Caco-2 (cell line): ENCODE measurements at regions not wholly inside any gene's neighbourhood (a gene's known extent, or its start where the extent isn't known, plus 50 kb on each side); places are given as distances from the start of the nearest gene placed in this dataset.

Experiments
- BruUV-seq: library from RNA; stranded (reverse); fragments of 400-500 nt; replicated peaks from 2 replicates; lab custom pipeline; 2021; lab: Mats Ljungman, UMichigan
- CTCF ChIA-PET: fragments of 300-600 bp; sonication (Branson Sonifier 250); formaldehyde crosslinking; loops from one replicate; lab custom pipeline; 2022; ENCODE audit warnings: antibody characterized with exemption; lab: Charles Lee
- POLR2A ChIA-PET: fragments of 300-600 bp; sonication (Branson Sonifier 250); formaldehyde crosslinking; loops from one replicate; lab custom pipeline; 2022; ENCODE audit warnings: antibody characterized with exemption; lab: Charles Lee
- DNase-seq, 2 experiments: peaks; one replicate each; pipeline versions ENCODE4 v3.0.0 to v3.0.0-alpha.2; 2020 to 2022
- H3K27me3 ChIP-seq: replicated peaks from 2 replicates; pipeline ENCODE4 v1.6.0; 2011; ENCODE audit warnings: low read length; ENCODE audit not compliant: control insufficient read depth, insufficient read depth
- H3K36me3 ChIP-seq: 2 replicates; pipeline ENCODE4 v1.5.1; 2011; ENCODE audit warnings: low read length; ENCODE audit not compliant: control insufficient read depth, insufficient read depth
- H3K4me1 ChIP-seq: fragments of 250-450 bp; sonication (Bioruptor Pico); 2 replicates; pipeline ENCODE4 v1.5.1; 2020; ENCODE audit warnings: mild to moderate bottlenecking
- H3K4me3 ChIP-seq: 2 replicates; pipeline ENCODE4 v1.5.1; 2011; ENCODE audit warnings: low read depth, mild to moderate bottlenecking, control low read depth, low read length
- H3K9me3 ChIP-seq: fragments of 250-450 bp; sonication (Bioruptor Pico); 2 replicates; pipeline ENCODE4 v1.5.1; 2020; ENCODE audit warnings: mild to moderate bottlenecking, moderate library complexity
- H3K27ac Mint-ChIP-seq: one replicate; pipeline ENCODE4 v1.8.0; 2022; ENCODE audit warnings: mixed read lengths; ENCODE audit not compliant: unreplicated experiment
- H3K27me3 Mint-ChIP-seq: one replicate; pipeline ENCODE4 v1.8.0; 2022; ENCODE audit warnings: mixed read lengths; ENCODE audit not compliant: insufficient read depth, unreplicated experiment
- H3K36me3 Mint-ChIP-seq: one replicate; pipeline ENCODE4 v1.8.0; 2022; ENCODE audit warnings: mild to moderate bottlenecking, mixed read lengths; ENCODE audit not compliant: insufficient read depth, unreplicated experiment
- H3K4me1 Mint-ChIP-seq: one replicate; pipeline ENCODE4 v1.8.0; 2022; ENCODE audit warnings: low read depth, mixed read lengths; ENCODE audit not compliant: unreplicated experiment
- H3K4me3 Mint-ChIP-seq: one replicate; pipeline ENCODE4 v1.8.0; 2022; ENCODE audit warnings: mild to moderate bottlenecking, moderate library complexity, mixed read lengths; ENCODE audit not compliant: unreplicated experiment
- H3K9me3 Mint-ChIP-seq: one replicate; pipeline ENCODE4 v1.8.0; 2022; ENCODE audit warnings: mixed read lengths; ENCODE audit not compliant: unreplicated experiment
- CTCF ChIP-seq, 2 experiments: fragments of 200-600 bp in 1 of 2; IDR thresholded peaks; 1 replicate in 1 of 2; 2 replicates in 1 of 2; pipeline versions ENCODE4 v1.5.1 to v1.8.0; 2011 to 2022; ENCODE audit warnings: antibody characterized with exemption in 1 of 2, control low read depth in 1 of 2, inconsistent platforms in 1 of 2, low read depth in 1 of 2, low read length in 1 of 2, mild to moderate bottlenecking in 1 of 2, moderate library complexity in 1 of 2; ENCODE audit not compliant: insufficient read depth in 1 of 2, severe bottlenecking in 1 of 2, unreplicated experiment in 1 of 2
- intact Hi-C: fragments of 100-400 bp; cut with micrococcal nuclease; formaldehyde crosslinking; loops from one replicate; pipeline ENCODE4 v1.10.0; 2022; ENCODE audit not compliant: unreplicated experiment

GRCh38 chr7:109246330-109247077 is 676.8 kb downstream of the DNAJB9 start:
- Histone ChIP-seq H3K36me3 (no peaks in the 10 kb centered on the region), H3K4me3 (no peak overlapping the region), H3K4me1 (no peaks in the 10 kb centered on the region), H3K9me3 (no peaks in the 10 kb centered on the region), H3K27me3 (no peaks in the 10 kb centered on the region)
- POLR2A ChIA-PET = no interaction called here
- no TSS peak for BruUV-seq
- no peaks in the 10 kb centered on the region for H3K9me3 Mint-ChIP-seq
- no peaks in the 10 kb centered on the region for H3K36me3 Mint-ChIP-seq
- no peak overlapping the region for H3K27ac Mint-ChIP-seq
- no peak for TF ChIP-seq CTCF (IDR thresholded peaks at IDR 0.05; ENCODE audit: insufficient read depth in 1 of 2, low read depth in 1 of 2, low read length in 1 of 2, severe bottlenecking in 1 of 2, unreplicated experiment in 1 of 2)
- DNase-seq = no peak
- intact Hi-C loops = no loop called here
- peaks cover 2% of the 10 kb centered on the region for H3K27me3 Mint-ChIP-seq
- H3K4me1 Mint-ChIP-seq = no peaks in the 10 kb centered on the region
- no peak overlapping the region for H3K4me3 Mint-ChIP-seq
- CTCF ChIA-PET = no interaction called here

- Histone ChIP-seq H3K4me1 (no peaks in the 10 kb centered on the region), H3K36me3 (no peaks in the 10 kb centered on the region), H3K27me3 (no peaks in the 10 kb centered on the region), H3K9me3 (no peaks in the 10 kb centered on the region), H3K4me3 (no peak overlapping the region)
- Mint-ChIP-seq H3K4me1 (no peaks in the 10 kb centered on the region), H3K27me3 (no peaks in the 10 kb centered on the region), H3K36me3 (no peaks in the 10 kb centered on the region), H3K27ac (no peak overlapping the region), H3K4me3 (no peak overlapping the region), H3K9me3 (no peaks in the 10 kb centered on the region)
- intact Hi-C loops = no loop called here
- ChIA-PET CTCF (no interaction called here), POLR2A (no interaction called here)
- BruUV-seq = no TSS peak
- no peak for TF ChIP-seq CTCF (IDR thresholded peaks at IDR 0.05; ENCODE audit: insufficient read depth in 1 of 2, low read depth in 1 of 2, low read length in 1 of 2, severe bottlenecking in 1 of 2, unreplicated experiment in 1 of 2)
- DNase-seq = no peak
Measured at GRCh38 chr7:109256762-109257560, 687.3 kb downstream of the DNAJB9 start.

GRCh38 chr7:109259151-109259550 is 689.5 kb downstream of the DNAJB9 start:
- no peaks in the 10 kb centered on the region for H3K36me3 Mint-ChIP-seq
- no peaks in the 10 kb centered on the region for H3K27me3 ChIP-seq
- H3K27me3 Mint-ChIP-seq = no peaks in the 10 kb centered on the region
- POLR2A ChIA-PET = no interaction called here
- DNase-seq = no peak
- H3K4me1 ChIP-seq = no peaks in the 10 kb centered on the region
- CTCF ChIA-PET = no interaction called here
- H3K9me3 Mint-ChIP-seq = no peaks in the 10 kb centered on the region
- intact Hi-C loops = no loop called here
- no peaks in the 10 kb centered on the region for H3K36me3 ChIP-seq
- no peaks in the 10 kb centered on the region for H3K9me3 ChIP-seq
- TF ChIP-seq CTCF (IDR thresholded peaks at IDR 0.05; ENCODE audit: insufficient read depth in 1 of 2, low read depth in 1 of 2, low read length in 1 of 2, severe bottlenecking in 1 of 2, unreplicated experiment in 1 of 2) = no peak
- BruUV-seq = no TSS peak
- no peak overlapping the region for H3K4me3 ChIP-seq
- H3K4me1 Mint-ChIP-seq = no peaks in the 10 kb centered on the region
- no peak overlapping the region for H3K27ac Mint-ChIP-seq
- H3K4me3 Mint-ChIP-seq = no peak overlapping the region
